SK-N-SH (cell line): ENCODE measurements at regions not wholly inside any gene's neighbourhood (a gene's known extent, or its start where the extent isn't known, plus 50 kb on each side); places are given as distances from the start of the nearest gene placed in this dataset.

Source experiments
- CTCF ChIA-PET: fragments of 300-600, 350-600 bp; formaldehyde crosslinking; extraction: SDS; loops from one replicate; lab custom pipeline; 2021; lab: Yijun Ruan, JAX
- POLR2A ChIA-PET: fragments of 350-600 bp; sonication (Branson Sonifier 250); formaldehyde crosslinking; extraction: SDS; loops from one replicate; lab custom pipeline; 2020; ENCODE audit warnings: antibody characterized with exemption, inconsistent platforms; lab: Yijun Ruan, JAX
- DNase-seq: peaks from one replicate; pipeline ENCODE4 v3.0.0; 2012
- H2AFZ ChIP-seq: fragments of 200-600 bp; sonication (generic); 2 replicates; pipeline ENCODE4 v1.8.1; 2016; ENCODE audit warnings: antibody characterized with exemption, mild to moderate bottlenecking, low read depth
- H3F3A ChIP-seq: fragments of 200-600 bp; sonication (generic); replicated peaks from 2 replicates; pipeline ENCODE3; 2016; ENCODE audit warnings: antibody characterized with exemption, mild to moderate bottlenecking; ENCODE audit not compliant: insufficient read depth
- H3K27ac ChIP-seq, 2 experiments: fragments of 200-500 bp in 1 of 2; fragments of 200-600 bp in 1 of 2; sonication (Bioruptor generic) in 1 of 2; sonication (generic), shearing (Covaris generic) in 1 of 2; 2 replicates each; pipeline versions ENCODE4 v1.5.1 to v1.6.1; 2014 to 2016; ENCODE audit warnings: low read depth in 2 of 2, inconsistent platforms in 1 of 2, low read length in 1 of 2, mild to moderate bottlenecking in 1 of 2, mixed read lengths in 1 of 2
- H3K27me3 ChIP-seq: fragments of 200-600 bp; sonication (generic), shearing (Covaris generic); 2 replicates; pipeline ENCODE4 v1.6.1; 2016; ENCODE audit warnings: mixed run types; ENCODE audit not compliant: insufficient read depth
- H3K36me3 ChIP-seq, 2 experiments: fragments of 200-500 bp in 1 of 2; fragments of 200-600 bp in 1 of 2; sonication (Bioruptor generic) in 1 of 2; sonication (generic) in 1 of 2; replicated peaks in 1 of 2; 2 replicates each; pipeline versions ENCODE3 to v1.5.1; 2014 to 2016; ENCODE audit warnings: low read length in 1 of 2, mild to moderate bottlenecking in 1 of 2; ENCODE audit not compliant: insufficient read depth in 2 of 2, control insufficient read depth in 1 of 2
- H3K4me1 ChIP-seq, 2 experiments: fragments of 200-500 bp in 1 of 2; fragments of 200-600 bp in 1 of 2; sonication (Bioruptor generic) in 1 of 2; sonication (generic), shearing (Covaris generic) in 1 of 2; 2 replicates each; pipeline versions ENCODE4 v1.5.1 to v1.6.1; 2014 to 2016; ENCODE audit warnings: low read depth in 1 of 2, low read length in 1 of 2, mixed run types in 1 of 2; ENCODE audit not compliant: insufficient read depth in 2 of 2, control insufficient read depth in 1 of 2
- H3K4me2 ChIP-seq: fragments of 200-600 bp; sonication (generic), shearing (Covaris generic); 2 replicates; pipeline ENCODE4 v1.6.1; 2017; ENCODE audit warnings: mixed run types
- H3K4me3 ChIP-seq, 2 experiments: fragments of 200-500 bp in 1 of 2; fragments of 200-600 bp in 1 of 2; sonication (Bioruptor generic) in 1 of 2; sonication (generic), shearing (Covaris generic) in 1 of 2; 2 replicates each; pipeline versions ENCODE4 v1.5.1 to v1.8.1; 2014 to 2016; ENCODE audit warnings: low read depth in 2 of 2, inconsistent platforms in 1 of 2, low read length in 1 of 2, mild to moderate bottlenecking in 1 of 2, mixed read lengths in 1 of 2, moderate library complexity in 1 of 2
- H3K79me2 ChIP-seq: fragments of 200-600 bp; sonication (generic); 2 replicates; pipeline ENCODE4 v1.8.1; 2017; ENCODE audit warnings: mild to moderate bottlenecking; ENCODE audit not compliant: insufficient read depth
- H3K9ac ChIP-seq: fragments of 200-600 bp; sonication (generic); 2 replicates; pipeline ENCODE4 v1.6.1; 2017; ENCODE audit warnings: mixed run types
- H3K9me2 ChIP-seq: fragments of 200-600 bp; sonication (generic); 2 replicates; pipeline ENCODE4 v1.6.1; 2017; ENCODE audit warnings: mixed run types
- H3K9me3 ChIP-seq: fragments of 200-600 bp; sonication (generic); 2 replicates; pipeline ENCODE4 v1.6.1; 2017; ENCODE audit warnings: mixed run types, mild to moderate bottlenecking, moderate library complexity
- H4K20me1 ChIP-seq: fragments of 200-600 bp; sonication (generic); 2 replicates; pipeline ENCODE4 v1.6.1; 2017; ENCODE audit warnings: mild to moderate bottlenecking, mixed run types; ENCODE audit not compliant: insufficient read depth
- CTCF ChIP-seq: fragments of 200-600 bp; sonication (generic); IDR thresholded peaks from 2 replicates; pipeline ENCODE4 v1.6.1; 2017; ENCODE audit warnings: antibody characterized with exemption, mild to moderate bottlenecking, moderate library complexity
- GABPA ChIP-seq: IDR thresholded peaks from 2 replicates; pipeline ENCODE4 v1.4.0; 2012; ENCODE audit warnings: low read depth, mild to moderate bottlenecking
- IRF3 ChIP-seq: fragments of 150-350 bp; IDR thresholded peaks from 2 replicates; pipeline ENCODE4 v1.6.1; 2016; ENCODE audit warnings: mild to moderate bottlenecking, low read depth, low read length
- JUND ChIP-seq: IDR thresholded peaks from 2 replicates; pipeline ENCODE4 v1.4.0; 2012
- MXI1 ChIP-seq: IDR thresholded peaks from 2 replicates; pipeline ENCODE4 v1.6.1; 2012; ENCODE audit warnings: mild to moderate bottlenecking, low read depth, low read length, improper control_type of control experiment
- NRF1 ChIP-seq: IDR thresholded peaks from 2 replicates; pipeline ENCODE4 v1.6.1; 2012; ENCODE audit warnings: low read depth, mild to moderate bottlenecking, low read length
- PBX3 ChIP-seq: IDR thresholded peaks from 2 replicates; pipeline ENCODE4; 2012
- RAD21 ChIP-seq: IDR thresholded peaks from 2 replicates; pipeline ENCODE4 v1.6.1; 2012; ENCODE audit warnings: mild to moderate bottlenecking, low read length
- REST ChIP-seq: IDR thresholded peaks from 2 replicates; pipeline ENCODE4 v1.6.1; 2012; ENCODE audit warnings: mild to moderate bottlenecking, low read depth, low read length, moderate library complexity
- SIN3A ChIP-seq: IDR thresholded peaks from 2 replicates; pipeline ENCODE4 v1.6.1; 2012; ENCODE audit warnings: low read depth, mild to moderate bottlenecking, low read length, moderate library complexity, borderline replicate concordance
- SMC3 ChIP-seq: IDR thresholded peaks from 2 replicates; pipeline ENCODE4 v1.6.1; 2012; ENCODE audit warnings: low read depth, low read length, improper control_type of control experiment
- TEAD4 ChIP-seq: IDR thresholded peaks from 2 replicates; pipeline ENCODE4 v1.4.0; 2012; ENCODE audit warnings: mild to moderate bottlenecking, borderline replicate concordance; ENCODE audit not compliant: insufficient read depth
- USF1 ChIP-seq: IDR thresholded peaks from 2 replicates; pipeline ENCODE4 v1.4.0; 2012; ENCODE audit warnings: low read depth, borderline replicate concordance
- YY1 ChIP-seq: IDR thresholded peaks from 2 replicates; pipeline ENCODE4 v1.4.0; 2012; ENCODE audit warnings: low read depth, mild to moderate bottlenecking
- WGBS: methylation state at CpG from one replicate; pipeline ENCODE4 v1.1.6; 2017; ENCODE audit warnings: low lambda C conversion rate; 5-methylcytosine and 5-hydroxymethylcytosine counted together

GRCh38 chr3:80677796-80678195 is 910.0 kb upstream of the ROBO1 start:
- WGBS: 50% methylated on average over 6 of the region's 6 CpGs
- Histone ChIP-seq H3K36me3 (no peaks in the 10 kb centered on the region), H3F3A (no peaks in the 10 kb centered on the region), H3K79me2 (no peaks in the 10 kb centered on the region), H3K9me2 (no peaks in the 10 kb centered on the region), H4K20me1 (no peaks in the 10 kb centered on the region), H3K9ac (no peak overlapping the region), H3K4me2 (no peak overlapping the region), H3K4me3 (no peak overlapping the region), H3K27me3 (no peaks in the 10 kb centered on the region), H3K4me1 (no peaks in the 10 kb centered on the region), H3K9me3 (no peaks in the 10 kb centered on the region), H3K27ac (no peak overlapping the region), H2AFZ (no peak overlapping the region)
- no peak for TF ChIP-seq SMC3
- no peak for TF ChIP-seq REST
- no peak for TF ChIP-seq SIN3A
- no peak for TF ChIP-seq NRF1
- no peak for TF ChIP-seq YY1
- TF ChIP-seq RAD21: no peak
- TF ChIP-seq PBX3: no peak
- TF ChIP-seq GABPA: no peak
- no peak for TF ChIP-seq JUND
- no peak for TF ChIP-seq CTCF
- POLR2A ChIA-PET: no interaction called here
- CTCF ChIA-PET: interaction anchor here (0.8 to 2.4 kb wide), 6 partner anchors 8 to 1592 kb away, joined by 3 to 19 read pairs (median 4); no protein-coding TSS in a partner anchor
- DNase-seq: no peak

- Histone ChIP-seq H3F3A (no peaks in the 10 kb centered on the region), H3K9me3 (no peaks in the 10 kb centered on the region), H3K9ac (no peak overlapping the region), H4K20me1 (no peaks in the 10 kb centered on the region), H3K36me3 (no peaks in the 10 kb centered on the region), H3K79me2 (no peaks in the 10 kb centered on the region), H3K27ac (no peak overlapping the region), H3K4me1 (no peaks in the 10 kb centered on the region), H2AFZ (no peak overlapping the region), H3K9me2 (no peaks in the 10 kb centered on the region), H3K4me2 (no peak overlapping the region), H3K27me3 (no peaks in the 10 kb centered on the region), H3K4me3 (no peak overlapping the region)
- CTCF ChIA-PET: interaction anchor here (0.6 to 2.4 kb wide), 11 partner anchors 9 to 1591 kb away, joined by 3 to 19 read pairs (median 3); no protein-coding TSS in a partner anchor
- POLR2A ChIA-PET: no interaction called here
- DNase-seq: no peak
- no peak for TF ChIP-seq MXI1
- TF ChIP-seq TEAD4: no peak
- TF ChIP-seq RAD21: peak; percentile 51
- TF ChIP-seq CTCF: peak; percentile 21
- TF ChIP-seq IRF3: no peak
- TF ChIP-seq USF1: no peak
Observed at GRCh38 chr3:80676866-80677265, 909.1 kb upstream of the ROBO1 start.
